HUES48 (cell line): ENCODE measurements at regions not wholly inside any gene's neighbourhood (a gene's known extent, or its start where the extent isn't known, plus 50 kb on each side); places are given as distances from the start of the nearest gene placed in this dataset.
A peak's percentile ranks its signal among the peaks of the same experiment; 100 is the strongest.

ENCODE experiments used
- H3K27ac ChIP-seq: one replicate; pipeline ENCODE4 v1.7.0; 2013; ENCODE audit warnings: low read depth, low read length, inconsistent platforms
- H3K27me3 ChIP-seq: 2 replicates; pipeline ENCODE4 v1.6.1; 2013; ENCODE audit warnings: mild to moderate bottlenecking, low read length; ENCODE audit not compliant: control insufficient read depth, insufficient read depth
- H3K36me3 ChIP-seq: 2 replicates; pipeline ENCODE4 v1.6.1; 2013; ENCODE audit warnings: low read length; ENCODE audit not compliant: control insufficient read depth, insufficient read depth
- H3K4me1 ChIP-seq: 2 replicates; pipeline ENCODE4 v1.6.1; 2013; ENCODE audit warnings: mild to moderate bottlenecking, low read length; ENCODE audit not compliant: control insufficient read depth, insufficient read depth
- H3K4me3 ChIP-seq: 2 replicates; pipeline ENCODE4 v1.5.1; 2013; ENCODE audit warnings: mild to moderate bottlenecking, low read depth, low read length
- H3K9ac ChIP-seq: 2 replicates; pipeline ENCODE4 v1.6.1; 2013; ENCODE audit warnings: mild to moderate bottlenecking, low read depth, low read length, moderate library complexity
- H3K9me3 ChIP-seq: 2 replicates; pipeline ENCODE4 v1.6.1; 2013; ENCODE audit warnings: low read length; ENCODE audit not compliant: control insufficient read depth, insufficient read depth

- Histone ChIP-seq H3K9me3 (no peaks in the 10 kb centered on the region), H3K4me3 (no peak overlapping the region), H3K27me3 (no peaks in the 10 kb centered on the region), H3K4me1 (peaks cover 9% of the 10 kb centered on the region), H3K27ac (no peak overlapping the region), H3K9ac (no peak overlapping the region), H3K36me3 (no peaks in the 10 kb centered on the region)
Measured at GRCh38 chr1:29903548-29904166, 667.3 kb downstream of the PTPRU start.

GRCh38 chr1:29901624-29902325 is 665.5 kb downstream of the PTPRU start:
- no peak overlapping the region for H3K9ac ChIP-seq
- H3K9me3 ChIP-seq = no peaks in the 10 kb centered on the region
- no peaks in the 10 kb centered on the region for H3K27me3 ChIP-seq
- H3K4me3 ChIP-seq = no peak overlapping the region
- no peaks in the 10 kb centered on the region for H3K36me3 ChIP-seq
- peak overlapping the region; percentile 60 for H3K27ac ChIP-seq
- peaks cover 9% of the 10 kb centered on the region for H3K4me1 ChIP-seq

- no peak overlapping the region for H3K27ac ChIP-seq
- H3K36me3 ChIP-seq = no peaks in the 10 kb centered on the region
- no peaks in the 10 kb centered on the region for H3K9me3 ChIP-seq
- no peak overlapping the region for H3K9ac ChIP-seq
- no peak overlapping the region for H3K4me3 ChIP-seq
- H3K4me1 ChIP-seq = peaks cover 9% of the 10 kb centered on the region
- no peaks in the 10 kb centered on the region for H3K27me3 ChIP-seq
Measured at GRCh38 chr1:29900712-29901111, 664.4 kb downstream of the PTPRU start.

- Histone ChIP-seq H3K9me3 (no peaks in the 10 kb centered on the region), H3K36me3 (no peaks in the 10 kb centered on the region), H3K27me3 (no peaks in the 10 kb centered on the region), H3K4me1 (peaks cover 9% of the 10 kb centered on the region), H3K27ac (no peak overlapping the region), H3K9ac (no peak overlapping the region), H3K4me3 (no peak overlapping the region)
Measured at GRCh38 chr1:29900104-29900679, 663.9 kb downstream of the PTPRU start.

- H3K36me3 ChIP-seq = no peaks in the 10 kb centered on the region
- H3K27me3 ChIP-seq = no peaks in the 10 kb centered on the region
- H3K4me3 ChIP-seq = no peak overlapping the region
- no peak overlapping the region for H3K27ac ChIP-seq
- peaks cover 7% of the 10 kb centered on the region for H3K4me1 ChIP-seq
- H3K9ac ChIP-seq = no peak overlapping the region
- no peaks in the 10 kb centered on the region for H3K9me3 ChIP-seq
Measured at GRCh38 chr1:29896791-29897714, 660.7 kb downstream of the PTPRU start.

GRCh38 chr1:29896300-29896699 is 660.0 kb downstream of the PTPRU start:
- Histone ChIP-seq H3K27ac (no peak overlapping the region), H3K27me3 (no peaks in the 10 kb centered on the region), H3K4me1 (peaks cover 1% of the 10 kb centered on the region), H3K4me3 (no peak overlapping the region), H3K9me3 (no peaks in the 10 kb centered on the region), H3K9ac (no peak overlapping the region), H3K36me3 (no peaks in the 10 kb centered on the region)

- H3K27ac ChIP-seq = no peak overlapping the region
- H3K27me3 ChIP-seq = no peaks in the 10 kb centered on the region
- no peaks in the 10 kb centered on the region for H3K36me3 ChIP-seq
Measured at GRCh38 chr1:29895201-29895600, 658.9 kb downstream of the PTPRU start.

GRCh38 chr1:29894311-29894710 is 658.0 kb downstream of the PTPRU start:
- Histone ChIP-seq H3K9ac (no peak overlapping the region), H3K4me1 (no peaks in the 10 kb centered on the region; the same call in 1 of the 2 replicates), H3K4me3 (no peak overlapping the region), H3K9me3 (no peaks in the 10 kb centered on the region), H3K27me3 (no peaks in the 10 kb centered on the region), H3K27ac (no peak overlapping the region), H3K36me3 (no peaks in the 10 kb centered on the region)

More at GRCh38 chr1:29895201-29895600, 658.9 kb downstream of the PTPRU start:
- no peaks in the 10 kb centered on the region for H3K9me3 ChIP-seq
- H3K4me3 ChIP-seq = no peak overlapping the region
- H3K9ac ChIP-seq = no peak overlapping the region
- no peaks in the 10 kb centered on the region; the same call in 1 of the 2 replicates for H3K4me1 ChIP-seq

GRCh38 chr1:29893806-29894205 is 657.5 kb downstream of the PTPRU start:
- H3K27me3 ChIP-seq = no peaks in the 10 kb centered on the region
- H3K36me3 ChIP-seq = no peaks in the 10 kb centered on the region
- no peak overlapping the region for H3K27ac ChIP-seq
- H3K9ac ChIP-seq = no peak overlapping the region
- H3K9me3 ChIP-seq = no peaks in the 10 kb centered on the region
- no peaks in the 10 kb centered on the region; the same call in 1 of the 2 replicates for H3K4me1 ChIP-seq
- H3K4me3 ChIP-seq = no peak overlapping the region

GRCh38 chr1:29893046-29893723 is 656.9 kb downstream of the PTPRU start:
- H3K36me3 ChIP-seq = no peaks in the 10 kb centered on the region
- H3K27ac ChIP-seq = no peak overlapping the region
- no peak overlapping the region for H3K9ac ChIP-seq
- no peaks in the 10 kb centered on the region; the same call in 1 of the 2 replicates for H3K4me1 ChIP-seq
- H3K4me3 ChIP-seq = no peak overlapping the region
- no peaks in the 10 kb centered on the region for H3K9me3 ChIP-seq
- H3K27me3 ChIP-seq = no peaks in the 10 kb centered on the region
